GM23338 (cell line): ENCODE measurements at regions not wholly inside any gene's neighbourhood (a gene's known extent, or its start where the extent isn't known, plus 50 kb on each side); places are given as distances from the start of the nearest gene placed in this dataset.

ENCODE experiments used
- ATAC-seq: fragments of 200-7000 bp; cut with Tn5 transposase; 3 replicates; pipeline ENCODE4 v1.9.1; 2020
- DNase-seq: peaks from one replicate; pipeline ENCODE4 v3.0.0-alpha.2; 2015; ENCODE audit warnings: low spot score
- H2AFZ ChIP-seq: fragments of 200-600 bp; sonication (generic); 2 replicates; pipeline ENCODE4 v1.8.0; 2016; ENCODE audit warnings: antibody characterized with exemption, mild to moderate bottlenecking, moderate library complexity
- H3F3A ChIP-seq: fragments of 200-600 bp; sonication (generic); replicated peaks from 2 replicates; pipeline ENCODE4 v1.8.0; 2017; ENCODE audit warnings: antibody characterized with exemption, mixed run types, low read depth
- H3K27ac ChIP-seq: fragments of 200-600 bp; sonication (generic); 2 replicates; pipeline ENCODE4 v1.6.1; 2016; ENCODE audit warnings: low read depth
- H3K27me3 ChIP-seq: fragments of 200-600 bp; sonication (generic); 2 replicates; pipeline ENCODE4 v1.8.0; 2016; ENCODE audit warnings: mild to moderate bottlenecking, mixed run types, moderate library complexity; ENCODE audit not compliant: insufficient read depth
- H3K36me3 ChIP-seq: fragments of 200-600 bp; sonication (generic); 2 replicates; pipeline ENCODE4 v1.8.0; 2016; ENCODE audit warnings: mild to moderate bottlenecking; ENCODE audit not compliant: insufficient read depth
- H3K4me1 ChIP-seq: fragments of 200-600 bp; sonication (generic); 2 replicates; pipeline ENCODE4 v1.8.0; 2016; ENCODE audit warnings: mild to moderate bottlenecking, moderate library complexity; ENCODE audit not compliant: insufficient read depth
- H3K4me2 ChIP-seq: fragments of 200-600 bp; sonication (generic); 2 replicates; pipeline ENCODE4 v1.7.1; 2017; ENCODE audit warnings: mixed run types
- H3K4me3 ChIP-seq: fragments of 200-600 bp; sonication (generic); 2 replicates; pipeline ENCODE4 v1.6.1; 2016; ENCODE audit warnings: mixed run types
- H3K79me2 ChIP-seq: fragments of 200-600 bp; sonication (generic); replicated peaks from 2 replicates; pipeline ENCODE4 v1.8.0; 2017; ENCODE audit warnings: mild to moderate bottlenecking; ENCODE audit not compliant: insufficient read depth
- H3K9me2 ChIP-seq: fragments of 200-600 bp; sonication (generic); 2 replicates; pipeline ENCODE4 v1.8.0; 2017; ENCODE audit not compliant: insufficient read depth
- H4K20me1 ChIP-seq: fragments of 200-600 bp; sonication (generic); replicated peaks from 2 replicates; pipeline ENCODE4 v1.8.0; 2017; ENCODE audit warnings: mild to moderate bottlenecking; ENCODE audit not compliant: insufficient read depth
- H3K27ac Mint-ChIP-seq: 2 replicates; pipeline ENCODE4 v1.8.0; 2020; ENCODE audit warnings: inconsistent platforms, mild to moderate bottlenecking, moderate library complexity, mixed read lengths
- H3K27me3 Mint-ChIP-seq: 3 replicates; pipeline ENCODE4 v1.8.0; 2022; ENCODE audit warnings: low read depth, mild to moderate bottlenecking, moderate library complexity, mixed read lengths, inconsistent platforms; ENCODE audit not compliant: insufficient read depth, poor library complexity
- H3K36me3 Mint-ChIP-seq: 3 replicates; pipeline ENCODE4 v1.8.0; 2021; ENCODE audit warnings: low read depth, mild to moderate bottlenecking, inconsistent platforms, moderate library complexity, mixed read lengths
- H3K4me1 Mint-ChIP-seq: 3 replicates; pipeline ENCODE4 v1.8.0; 2020; ENCODE audit warnings: mild to moderate bottlenecking, inconsistent platforms, mixed read lengths
- H3K4me3 Mint-ChIP-seq: 3 replicates; pipeline ENCODE4 v1.8.0; 2021; ENCODE audit warnings: moderate library complexity, mild to moderate bottlenecking, inconsistent platforms, mixed read lengths
- H3K9me3 Mint-ChIP-seq: 3 replicates; pipeline ENCODE4 v1.8.0; 2020; ENCODE audit warnings: moderate library complexity, mild to moderate bottlenecking, inconsistent platforms, mixed read lengths
- CREB1 ChIP-seq: fragments of 250-450 bp; sonication (Bioruptor Pico); IDR thresholded peaks from 2 replicates; pipeline ENCODE4 v1.5.0; 2020; ENCODE audit warnings: low read depth, mild to moderate bottlenecking, moderate library complexity
- EZH2 ChIP-seq: fragments of 200-600 bp; sonication (generic); IDR thresholded peaks from one replicate; pipeline ENCODE4 v1.8.0; 2017; ENCODE audit warnings: antibody characterized with exemption, mild to moderate bottlenecking, low read depth; ENCODE audit not compliant: unreplicated experiment
- EZH2phosphoT487 ChIP-seq: fragments of 200-600 bp; sonication (generic); IDR thresholded peaks from one replicate; pipeline ENCODE4 v1.8.1; 2018; ENCODE audit warnings: antibody characterized with exemption; ENCODE audit not compliant: unreplicated experiment
- NANOG ChIP-seq: IDR thresholded peaks from 2 replicates; pipeline ENCODE4 v1.6.1; 2016; ENCODE audit warnings: antibody characterized with exemption, borderline replicate concordance
- POLR2AphosphoS5 ChIP-seq: IDR thresholded peaks from 2 replicates; pipeline ENCODE4 v1.6.1; 2016; ENCODE audit warnings: antibody characterized with exemption, low read depth
- STAT1 ChIP-seq: IDR thresholded peaks from one replicate; pipeline ENCODE4 v1.6.1; 2016; ENCODE audit warnings: antibody characterized with exemption; ENCODE audit not compliant: unreplicated experiment
- ZNF114 ChIP-seq: fragments of 250-450 bp; sonication (Bioruptor Pico); IDR thresholded peaks from 2 replicates; pipeline ENCODE4 v1.5.0; 2020; ENCODE audit warnings: mild to moderate bottlenecking, moderate library complexity
- ZNF331 ChIP-seq: fragments of 250-450 bp; sonication (Bioruptor Pico); IDR thresholded peaks from 2 replicates; pipeline ENCODE4 v1.5.0; 2020; ENCODE audit warnings: low read depth, mild to moderate bottlenecking, moderate library complexity
- TF ChIP-seq, protein P1 (sequence below): IDR thresholded peaks from 2 replicates; pipeline ENCODE4 v1.6.1; 2016; ENCODE audit warnings: antibody characterized with exemption
- TF ChIP-seq, protein P2 (sequence below), 2 experiments: fragments of 200-600 bp in 1 of 2; sonication (generic) in 1 of 2; conservative IDR thresholded peaks; 2 replicates each; pipeline versions ENCODE4 v1.5.1 to v1.6.1; 2016 to 2017; ENCODE audit warnings: antibody characterized with exemption in 2 of 2, low read depth in 2 of 2, mild to moderate bottlenecking in 2 of 2, moderate library complexity in 1 of 2
- TF ChIP-seq, protein P3 (sequence below): fragments of 250-450 bp; sonication (Bioruptor Pico); IDR thresholded peaks from 2 replicates; pipeline ENCODE4 v1.5.0; 2020; ENCODE audit warnings: mild to moderate bottlenecking, moderate library complexity

DNA sequence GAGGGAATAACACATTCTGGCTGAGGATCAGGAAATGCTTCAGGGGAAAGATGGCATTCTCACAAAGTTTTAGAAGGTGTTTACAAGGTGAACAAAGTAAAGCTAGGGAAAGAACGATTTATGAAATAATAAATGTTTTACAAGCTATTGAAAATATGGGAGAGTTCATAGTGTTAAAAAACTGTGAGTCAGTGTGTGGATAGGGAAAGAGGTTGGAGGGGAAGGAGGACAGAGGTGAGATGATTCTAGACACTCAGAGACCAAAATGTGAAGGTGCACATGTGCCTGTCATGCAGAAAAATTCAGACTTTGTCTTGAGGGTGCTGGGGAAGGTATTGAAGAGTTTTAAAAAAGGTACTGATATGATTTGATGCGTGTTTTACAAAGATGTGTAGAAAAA lies 476.1 kb downstream of the TDRD3 start:
- Histone ChIP-seq H4K20me1 (no peaks in the 10 kb centered on the region), H2AFZ (no peak overlapping the region; the same call in 1 of the 2 replicates), H3K79me2 (no peaks in the 10 kb centered on the region), H3K27me3 (no peaks in the 10 kb centered on the region), H3K4me2 (no peak overlapping the region), H3K4me1 (peaks cover 8% of the 10 kb centered on the region; the same call in 1 of the 2 replicates), H3K9me2 (peaks cover 5% of the 10 kb centered on the region), H3K4me3 (no peak overlapping the region), H3K27ac (no peak overlapping the region), H3K36me3 (no peaks in the 10 kb centered on the region), H3F3A (no peaks in the 10 kb centered on the region)
- no peak overlapping the region for H3K4me3 Mint-ChIP-seq
- H3K9me3 Mint-ChIP-seq = no peaks in the 10 kb centered on the region
- H3K27me3 Mint-ChIP-seq = peaks cover 3% of the 10 kb centered on the region
- H3K4me1 Mint-ChIP-seq = peaks cover 6% of the 10 kb centered on the region; the same call in 2 of the 3 replicates
- ATAC-seq = no peak
- H3K36me3 Mint-ChIP-seq = no peaks in the 10 kb centered on the region
- no peak for DNase-seq
- TF ChIP-seq NANOG (no peak), EZH2phosphoT487 (no peak)
- TF ChIP-seq, protein P1, sequence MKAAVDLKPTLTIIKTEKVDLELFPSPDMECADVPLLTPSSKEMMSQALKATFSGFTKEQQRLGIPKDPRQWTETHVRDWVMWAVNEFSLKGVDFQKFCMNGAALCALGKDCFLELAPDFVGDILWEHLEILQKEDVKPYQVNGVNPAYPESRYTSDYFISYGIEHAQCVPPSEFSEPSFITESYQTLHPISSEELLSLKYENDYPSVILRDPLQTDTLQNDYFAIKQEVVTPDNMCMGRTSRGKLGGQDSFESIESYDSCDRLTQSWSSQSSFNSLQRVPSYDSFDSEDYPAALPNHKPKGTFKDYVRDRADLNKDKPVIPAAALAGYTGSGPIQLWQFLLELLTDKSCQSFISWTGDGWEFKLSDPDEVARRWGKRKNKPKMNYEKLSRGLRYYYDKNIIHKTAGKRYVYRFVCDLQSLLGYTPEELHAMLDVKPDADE = no peak
- H3K27ac Mint-ChIP-seq = no peak overlapping the region

- no peak overlapping the region for H3K4me3 Mint-ChIP-seq
- Histone ChIP-seq H3K4me1 (peaks cover 8% of the 10 kb centered on the region; the same call in 1 of the 2 replicates), H3K4me2 (no peak overlapping the region), H3K36me3 (no peaks in the 10 kb centered on the region), H2AFZ (no peak overlapping the region), H3K27me3 (no peaks in the 10 kb centered on the region), H3K79me2 (no peaks in the 10 kb centered on the region), H3K9me2 (peaks cover 3% of the 10 kb centered on the region; the same call in 1 of the 2 replicates), H4K20me1 (no peaks in the 10 kb centered on the region), H3F3A (no peaks in the 10 kb centered on the region), H3K27ac (no peak overlapping the region), H3K4me3 (no peak overlapping the region)
- ATAC-seq (no peak), DNase-seq (no peak)
- no peak overlapping the region for H3K27ac Mint-ChIP-seq
- H3K36me3 Mint-ChIP-seq = no peaks in the 10 kb centered on the region
- peaks cover 3% of the 10 kb centered on the region for H3K27me3 Mint-ChIP-seq
- peaks cover 6% of the 10 kb centered on the region; the same call in 2 of the 3 replicates for H3K4me1 Mint-ChIP-seq
- peaks cover 7% of the 10 kb centered on the region; the same call in 2 of the 3 replicates for H3K9me3 Mint-ChIP-seq
- TF ChIP-seq, protein P2, sequence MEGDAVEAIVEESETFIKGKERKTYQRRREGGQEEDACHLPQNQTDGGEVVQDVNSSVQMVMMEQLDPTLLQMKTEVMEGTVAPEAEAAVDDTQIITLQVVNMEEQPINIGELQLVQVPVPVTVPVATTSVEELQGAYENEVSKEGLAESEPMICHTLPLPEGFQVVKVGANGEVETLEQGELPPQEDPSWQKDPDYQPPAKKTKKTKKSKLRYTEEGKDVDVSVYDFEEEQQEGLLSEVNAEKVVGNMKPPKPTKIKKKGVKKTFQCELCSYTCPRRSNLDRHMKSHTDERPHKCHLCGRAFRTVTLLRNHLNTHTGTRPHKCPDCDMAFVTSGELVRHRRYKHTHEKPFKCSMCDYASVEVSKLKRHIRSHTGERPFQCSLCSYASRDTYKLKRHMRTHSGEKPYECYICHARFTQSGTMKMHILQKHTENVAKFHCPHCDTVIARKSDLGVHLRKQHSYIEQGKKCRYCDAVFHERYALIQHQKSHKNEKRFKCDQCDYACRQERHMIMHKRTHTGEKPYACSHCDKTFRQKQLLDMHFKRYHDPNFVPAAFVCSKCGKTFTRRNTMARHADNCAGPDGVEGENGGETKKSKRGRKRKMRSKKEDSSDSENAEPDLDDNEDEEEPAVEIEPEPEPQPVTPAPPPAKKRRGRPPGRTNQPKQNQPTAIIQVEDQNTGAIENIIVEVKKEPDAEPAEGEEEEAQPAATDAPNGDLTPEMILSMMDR (conservative IDR thresholded peaks at IDR 0.05; ENCODE audit: low read depth in 2 of 2) = no peak
- TF ChIP-seq, protein P1 = no peak
- TF ChIP-seq ZNF331 (no peak), ZNF114 (CRISPR knock-in tag) (no peak), EZH2phosphoT487 (no peak), EZH2 (no peak), STAT1 (no peak), CREB1 (CRISPR knock-in tag) (no peak), POLR2AphosphoS5 (no peak)
- TF ChIP-seq, protein P3, sequence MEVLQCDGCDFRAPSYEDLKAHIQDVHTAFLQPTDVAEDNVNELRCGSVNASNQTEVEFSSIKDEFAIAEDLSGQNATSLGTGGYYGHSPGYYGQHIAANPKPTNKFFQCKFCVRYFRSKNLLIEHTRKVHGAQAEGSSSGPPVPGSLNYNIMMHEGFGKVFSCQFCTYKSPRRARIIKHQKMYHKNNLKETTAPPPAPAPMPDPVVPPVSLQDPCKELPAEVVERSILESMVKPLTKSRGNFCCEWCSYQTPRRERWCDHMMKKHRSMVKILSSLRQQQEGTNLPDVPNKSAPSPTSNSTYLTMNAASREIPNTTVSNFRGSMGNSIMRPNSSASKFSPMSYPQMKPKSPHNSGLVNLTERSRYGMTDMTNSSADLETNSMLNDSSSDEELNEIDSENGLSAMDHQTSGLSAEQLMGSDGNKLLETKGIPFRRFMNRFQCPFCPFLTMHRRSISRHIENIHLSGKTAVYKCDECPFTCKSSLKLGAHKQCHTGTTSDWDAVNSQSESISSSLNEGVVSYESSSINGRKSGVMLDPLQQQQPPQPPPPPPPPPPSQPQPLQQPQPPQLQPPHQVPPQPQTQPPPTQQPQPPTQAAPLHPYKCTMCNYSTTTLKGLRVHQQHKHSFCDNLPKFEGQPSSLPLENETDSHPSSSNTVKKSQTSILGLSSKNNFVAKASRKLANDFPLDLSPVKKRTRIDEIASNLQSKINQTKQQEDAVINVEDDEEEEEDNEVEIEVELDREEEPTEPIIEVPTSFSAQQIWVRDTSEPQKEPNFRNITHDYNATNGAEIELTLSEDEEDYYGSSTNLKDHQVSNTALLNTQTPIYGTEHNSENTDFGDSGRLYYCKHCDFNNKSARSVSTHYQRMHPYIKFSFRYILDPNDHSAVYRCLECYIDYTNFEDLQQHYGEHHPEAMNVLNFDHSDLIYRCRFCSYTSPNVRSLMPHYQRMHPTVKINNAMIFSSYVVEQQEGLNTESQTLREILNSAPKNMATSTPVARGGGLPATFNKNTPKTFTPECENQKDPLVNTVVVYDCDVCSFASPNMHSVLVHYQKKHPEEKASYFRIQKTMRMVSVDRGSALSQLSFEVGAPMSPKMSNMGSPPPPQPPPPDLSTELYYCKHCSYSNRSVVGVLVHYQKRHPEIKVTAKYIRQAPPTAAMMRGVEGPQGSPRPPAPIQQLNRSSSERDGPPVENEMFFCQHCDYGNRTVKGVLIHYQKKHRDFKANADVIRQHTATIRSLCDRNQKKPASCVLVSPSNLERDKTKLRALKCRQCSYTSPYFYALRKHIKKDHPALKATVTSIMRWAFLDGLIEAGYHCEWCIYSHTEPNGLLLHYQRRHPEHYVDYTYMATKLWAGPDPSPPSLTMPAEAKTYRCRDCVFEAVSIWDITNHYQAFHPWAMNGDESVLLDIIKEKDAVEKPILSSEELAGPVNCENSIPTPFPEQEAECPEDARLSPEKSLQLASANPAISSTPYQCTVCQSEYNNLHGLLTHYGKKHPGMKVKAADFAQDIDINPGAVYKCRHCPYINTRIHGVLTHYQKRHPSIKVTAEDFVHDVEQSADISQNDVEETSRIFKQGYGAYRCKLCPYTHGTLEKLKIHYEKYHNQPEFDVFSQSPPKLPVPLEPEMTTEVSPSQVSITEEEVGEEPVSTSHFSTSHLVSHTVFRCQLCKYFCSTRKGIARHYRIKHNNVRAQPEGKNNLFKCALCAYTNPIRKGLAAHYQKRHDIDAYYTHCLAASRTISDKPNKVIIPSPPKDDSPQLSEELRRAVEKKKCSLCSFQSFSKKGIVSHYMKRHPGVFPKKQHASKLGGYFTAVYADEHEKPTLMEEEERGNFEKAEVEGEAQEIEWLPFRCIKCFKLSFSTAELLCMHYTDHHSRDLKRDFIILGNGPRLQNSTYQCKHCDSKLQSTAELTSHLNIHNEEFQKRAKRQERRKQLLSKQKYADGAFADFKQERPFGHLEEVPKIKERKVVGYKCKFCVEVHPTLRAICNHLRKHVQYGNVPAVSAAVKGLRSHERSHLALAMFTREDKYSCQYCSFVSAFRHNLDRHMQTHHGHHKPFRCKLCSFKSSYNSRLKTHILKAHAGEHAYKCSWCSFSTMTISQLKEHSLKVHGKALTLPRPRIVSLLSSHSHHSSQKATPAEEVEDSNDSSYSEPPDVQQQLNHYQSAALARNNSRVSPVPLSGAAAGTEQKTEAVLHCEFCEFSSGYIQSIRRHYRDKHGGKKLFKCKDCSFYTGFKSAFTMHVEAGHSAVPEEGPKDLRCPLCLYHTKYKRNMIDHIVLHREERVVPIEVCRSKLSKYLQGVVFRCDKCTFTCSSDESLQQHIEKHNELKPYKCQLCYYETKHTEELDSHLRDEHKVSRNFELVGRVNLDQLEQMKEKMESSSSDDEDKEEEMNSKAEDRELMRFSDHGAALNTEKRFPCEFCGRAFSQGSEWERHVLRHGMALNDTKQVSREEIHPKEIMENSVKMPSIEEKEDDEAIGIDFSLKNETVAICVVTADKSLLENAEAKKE (CRISPR knock-in tag) = no peak
Observed at GRCh38 chr13:60869941-60870613, 473.1 kb downstream of the TDRD3 start.
